ENCODE measurements at regions not wholly inside any gene's neighbourhood (a gene's known extent, or its start where the extent isn't known, plus 50 kb on each side); places are given as distances from the start of the nearest gene placed in this dataset.

DNA sequence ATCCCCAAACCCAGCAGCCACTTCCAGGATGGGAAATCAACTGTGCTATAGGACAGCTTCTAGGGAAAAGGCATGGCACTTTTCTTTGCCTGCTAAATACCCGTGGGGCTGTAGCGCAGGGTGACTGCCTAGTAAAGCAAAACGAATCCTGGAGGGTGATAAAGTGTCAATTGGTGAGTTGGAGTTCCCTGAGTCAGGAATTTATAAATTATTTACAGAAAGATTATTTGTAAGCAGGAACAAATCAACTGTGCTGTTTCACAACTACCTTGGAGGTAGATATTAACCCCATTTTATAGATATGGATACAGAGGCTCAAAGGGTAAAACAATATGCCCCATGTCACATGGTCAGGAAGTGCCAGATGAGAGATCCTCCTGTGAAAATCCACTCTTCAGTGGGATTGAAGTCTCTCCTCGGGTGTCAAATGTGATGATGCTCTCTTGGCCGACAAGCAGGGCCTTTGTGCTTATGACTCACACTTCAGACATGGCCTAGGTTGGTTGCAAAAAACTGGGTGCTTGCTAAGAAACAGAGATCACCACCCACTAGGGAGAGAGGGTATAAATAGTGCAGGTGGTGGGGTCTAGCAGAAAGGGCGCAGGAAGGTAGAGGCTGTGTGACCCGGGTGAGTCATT, 383.2 kb upstream of the ZMIZ1 start:
- TF ChIP-seq, protein P1, sequence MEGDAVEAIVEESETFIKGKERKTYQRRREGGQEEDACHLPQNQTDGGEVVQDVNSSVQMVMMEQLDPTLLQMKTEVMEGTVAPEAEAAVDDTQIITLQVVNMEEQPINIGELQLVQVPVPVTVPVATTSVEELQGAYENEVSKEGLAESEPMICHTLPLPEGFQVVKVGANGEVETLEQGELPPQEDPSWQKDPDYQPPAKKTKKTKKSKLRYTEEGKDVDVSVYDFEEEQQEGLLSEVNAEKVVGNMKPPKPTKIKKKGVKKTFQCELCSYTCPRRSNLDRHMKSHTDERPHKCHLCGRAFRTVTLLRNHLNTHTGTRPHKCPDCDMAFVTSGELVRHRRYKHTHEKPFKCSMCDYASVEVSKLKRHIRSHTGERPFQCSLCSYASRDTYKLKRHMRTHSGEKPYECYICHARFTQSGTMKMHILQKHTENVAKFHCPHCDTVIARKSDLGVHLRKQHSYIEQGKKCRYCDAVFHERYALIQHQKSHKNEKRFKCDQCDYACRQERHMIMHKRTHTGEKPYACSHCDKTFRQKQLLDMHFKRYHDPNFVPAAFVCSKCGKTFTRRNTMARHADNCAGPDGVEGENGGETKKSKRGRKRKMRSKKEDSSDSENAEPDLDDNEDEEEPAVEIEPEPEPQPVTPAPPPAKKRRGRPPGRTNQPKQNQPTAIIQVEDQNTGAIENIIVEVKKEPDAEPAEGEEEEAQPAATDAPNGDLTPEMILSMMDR (IDR thresholded peaks at IDR 0.05): no peak
- no peak for TF ChIP-seq POLR2A (IDR thresholded peaks at IDR 0.05)

Measured in right lobe of liver (tissue), 4 donors.